PC-9 (cell line): ENCODE measurements at regions not wholly inside any gene's neighbourhood (a gene's known extent, or its start where the extent isn't known, plus 50 kb on each side); places are given as distances from the start of the nearest gene placed in this dataset.

ENCODE experiments used
- CTCF ChIP-seq: fragments of 200-600 bp; sonication (generic); conservative IDR thresholded peaks from 2 replicates; pipeline ENCODE4 v1.6.1; 2017; ENCODE audit warnings: mixed run types, antibody characterized with exemption, mild to moderate bottlenecking, moderate library complexity
- EZH2 ChIP-seq: fragments of 200-600 bp; sonication (generic); IDR thresholded peaks from 2 replicates; pipeline ENCODE4 v1.8.0; 2017; ENCODE audit warnings: antibody characterized with exemption, low read depth

- TF ChIP-seq CTCF, result no peak
- no peak for TF ChIP-seq EZH2
These were observed 334.0 kb upstream of the RGS17 start for GRCh38 chr6:153465050-153465449.
